ENCODE measurements at regions not wholly inside any gene's neighbourhood (a gene's known extent, or its start where the extent isn't known, plus 50 kb on each side); places are given as distances from the start of the nearest gene placed in this dataset.

DNA sequence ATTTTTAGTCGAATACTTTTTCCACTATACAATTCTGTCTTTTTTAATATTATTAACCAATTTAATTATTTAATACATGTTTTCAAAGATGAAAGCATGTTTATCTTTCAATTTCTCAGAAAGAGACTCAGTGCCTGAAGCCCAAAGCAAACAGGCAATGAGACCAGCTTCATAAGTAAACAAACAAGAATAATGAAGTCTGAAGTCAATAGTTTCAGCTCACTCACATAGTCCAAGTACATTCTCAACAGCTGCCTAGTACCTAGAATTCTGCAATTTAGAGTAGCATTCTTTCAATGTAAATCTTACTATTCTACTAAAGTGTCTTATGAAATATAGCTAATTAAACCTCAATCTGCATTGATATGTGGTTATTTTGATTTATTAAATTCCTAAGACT is 626.5 kb upstream of the NRSN1 start:
- H3K4me3 ChIP-seq (ENCODE audit: low read length in 3 of 3), result no peak overlapping the region
- H3K36me3 ChIP-seq (ENCODE audit: control insufficient read depth in 3 of 3, insufficient read depth in 3 of 3, low read length in 3 of 3), result no peaks in the 10 kb centered on the region
- no peaks in the 10 kb centered on the region for H3K4me1 ChIP-seq (ENCODE audit: control insufficient read depth in 3 of 3, insufficient read depth in 3 of 3, low read length in 3 of 3)
- H3K9me3 ChIP-seq (ENCODE audit: control insufficient read depth in 3 of 3, low read length in 3 of 3), result no peaks in the 10 kb centered on the region
- no peak overlapping the region for H3K27ac ChIP-seq (ENCODE audit: low read depth, low read length)
- no peaks in the 10 kb centered on the region for H3K27me3 ChIP-seq (ENCODE audit: control insufficient read depth in 3 of 3, insufficient read depth in 3 of 3, low read length in 3 of 3)
- no peak overlapping the region for H3K9ac ChIP-seq (ENCODE audit: low read depth in 1 of 3, low read length in 3 of 3)

DNA sequence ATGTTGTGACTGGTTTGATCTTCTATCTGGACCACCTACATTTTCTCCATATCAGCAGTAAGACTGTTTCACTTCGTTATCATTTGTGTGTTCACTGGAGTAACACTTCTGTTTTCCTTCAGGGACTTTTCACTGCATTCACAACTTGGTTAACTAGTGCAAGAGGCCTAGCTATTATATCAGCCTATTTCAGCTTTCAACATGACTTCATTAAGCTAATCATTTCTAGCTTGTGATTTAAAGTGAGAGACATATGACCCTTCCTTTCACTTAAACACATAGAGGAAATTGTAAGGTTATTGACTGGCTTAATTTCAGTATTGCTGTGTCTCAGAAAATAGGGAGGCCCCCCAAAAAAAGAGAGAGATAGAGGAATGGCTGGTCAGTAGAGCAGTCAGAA is 622.8 kb upstream of the NRSN1 start:
- Histone ChIP-seq H3K9me3 (ENCODE audit: control insufficient read depth in 3 of 3, low read length in 3 of 3) (no peaks in the 10 kb centered on the region), H3K4me3 (ENCODE audit: low read length in 3 of 3) (no peak overlapping the region), H3K36me3 (ENCODE audit: control insufficient read depth in 3 of 3, insufficient read depth in 3 of 3, low read length in 3 of 3) (no peaks in the 10 kb centered on the region), H3K27ac (ENCODE audit: low read depth, low read length) (no peak overlapping the region), H3K9ac (ENCODE audit: low read depth in 1 of 3, low read length in 3 of 3) (no peak overlapping the region), H3K4me1 (ENCODE audit: control insufficient read depth in 3 of 3, insufficient read depth in 3 of 3, low read length in 3 of 3) (no peaks in the 10 kb centered on the region), H3K27me3 (ENCODE audit: control insufficient read depth in 3 of 3, insufficient read depth in 3 of 3, low read length in 3 of 3) (no peaks in the 10 kb centered on the region)

DNA sequence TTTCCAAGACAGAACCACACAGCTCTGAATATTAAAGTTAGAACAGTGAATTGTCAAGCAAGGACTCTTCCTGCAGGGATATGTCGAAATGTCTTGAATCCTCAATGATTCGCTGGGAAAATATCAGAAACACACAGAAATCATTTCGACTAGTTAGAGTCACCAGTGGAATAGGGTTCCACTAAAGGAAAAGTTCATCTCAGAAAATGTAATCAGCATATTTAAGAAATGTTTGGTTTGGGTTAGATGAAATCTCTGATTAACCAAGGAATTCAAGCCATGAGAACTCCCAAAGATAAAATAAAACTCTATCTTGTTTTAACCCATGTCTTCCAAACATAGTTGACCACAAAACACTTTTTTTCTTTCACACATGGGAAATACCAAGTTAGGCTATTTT is 621.0 kb upstream of the NRSN1 start:
- Histone ChIP-seq H3K9me3 (ENCODE audit: control insufficient read depth in 3 of 3, low read length in 3 of 3) (no peaks in the 10 kb centered on the region), H3K27ac (ENCODE audit: low read depth, low read length) (no peak overlapping the region), H3K36me3 (ENCODE audit: control insufficient read depth in 3 of 3, insufficient read depth in 3 of 3, low read length in 3 of 3) (no peaks in the 10 kb centered on the region), H3K4me1 (ENCODE audit: control insufficient read depth in 3 of 3, insufficient read depth in 3 of 3, low read length in 3 of 3) (no peaks in the 10 kb centered on the region), H3K27me3 (ENCODE audit: control insufficient read depth in 3 of 3, insufficient read depth in 3 of 3, low read length in 3 of 3) (no peaks in the 10 kb centered on the region), H3K9ac (ENCODE audit: low read depth in 1 of 3, low read length in 3 of 3) (no peak overlapping the region), H3K4me3 (ENCODE audit: low read length in 3 of 3) (no peak overlapping the region)

DNA sequence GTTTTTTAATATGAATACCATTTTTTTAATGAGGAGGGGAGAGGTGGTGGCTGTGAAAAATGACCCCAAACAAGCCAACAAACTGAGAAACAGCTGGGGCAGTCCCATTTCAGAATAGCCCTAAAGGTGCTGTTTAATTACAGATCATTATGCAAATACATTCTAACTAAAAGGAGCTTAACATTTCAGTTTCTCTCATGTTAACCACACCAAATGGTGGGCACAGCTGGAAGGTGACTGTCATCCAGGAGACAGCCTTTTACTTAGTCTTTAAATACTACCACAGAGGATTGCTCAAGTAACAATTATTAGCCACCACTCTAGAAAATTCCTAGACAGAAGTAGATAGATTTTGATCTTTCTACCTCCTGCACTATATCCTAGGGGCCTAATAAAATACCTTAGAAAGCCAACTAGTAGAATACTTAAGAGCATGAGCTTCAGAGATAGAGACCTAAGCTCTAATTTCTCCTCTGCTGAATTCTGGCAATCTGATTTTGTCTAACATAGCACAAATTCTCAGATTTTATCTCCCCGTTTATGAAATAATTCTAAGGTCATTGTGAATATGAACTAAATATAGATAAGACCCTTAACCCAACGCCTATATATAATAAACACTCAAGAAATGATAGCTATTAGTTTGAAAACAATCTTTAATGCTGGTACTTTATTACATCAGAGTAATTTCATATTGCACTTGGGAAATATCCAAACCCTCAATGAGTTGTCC is 615.1 kb upstream of the NRSN1 start:
- no peaks in the 10 kb centered on the region for H3K36me3 ChIP-seq (ENCODE audit: control insufficient read depth in 3 of 3, insufficient read depth in 3 of 3, low read length in 3 of 3)
- no peaks in the 10 kb centered on the region for H3K27me3 ChIP-seq (ENCODE audit: control insufficient read depth in 3 of 3, insufficient read depth in 3 of 3, low read length in 3 of 3)
- H3K4me3 ChIP-seq (ENCODE audit: low read length in 3 of 3), result no peak overlapping the region
- H3K27ac ChIP-seq (ENCODE audit: low read depth, low read length), result no peak overlapping the region
- no peaks in the 10 kb centered on the region for H3K4me1 ChIP-seq (ENCODE audit: control insufficient read depth in 3 of 3, insufficient read depth in 3 of 3, low read length in 3 of 3)
- no peak overlapping the region for H3K9ac ChIP-seq (ENCODE audit: low read depth in 1 of 3, low read length in 3 of 3)
- H3K9me3 ChIP-seq (ENCODE audit: control insufficient read depth in 3 of 3, low read length in 3 of 3), result no peaks in the 10 kb centered on the region

DNA sequence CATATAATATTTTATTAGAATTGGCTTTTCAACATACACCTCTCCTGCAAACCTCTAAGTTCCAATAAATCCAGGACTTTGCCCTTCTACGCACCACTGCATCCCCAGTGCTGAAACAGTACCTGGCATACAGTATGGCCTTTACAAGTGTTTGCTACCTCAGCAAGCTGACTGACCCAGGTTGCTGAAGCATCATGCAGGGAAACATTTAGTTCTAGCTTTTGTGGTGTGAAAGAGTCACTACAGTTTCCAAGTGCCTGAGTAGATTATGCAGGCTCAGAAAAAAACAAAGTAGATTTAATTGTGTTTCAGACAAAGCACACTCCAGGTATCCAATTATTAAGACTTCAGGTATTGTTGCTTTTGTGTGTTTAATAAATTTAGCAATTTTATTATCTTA is 614.2 kb upstream of the NRSN1 start:
- no peak overlapping the region for H3K9ac ChIP-seq (ENCODE audit: low read depth in 1 of 3, low read length in 3 of 3)
- no peaks in the 10 kb centered on the region for H3K4me1 ChIP-seq (ENCODE audit: control insufficient read depth in 3 of 3, insufficient read depth in 3 of 3, low read length in 3 of 3)
- no peaks in the 10 kb centered on the region for H3K9me3 ChIP-seq (ENCODE audit: control insufficient read depth in 3 of 3, low read length in 3 of 3)
- H3K27ac ChIP-seq (ENCODE audit: low read depth, low read length), result no peak overlapping the region
- no peaks in the 10 kb centered on the region for H3K27me3 ChIP-seq (ENCODE audit: control insufficient read depth in 3 of 3, insufficient read depth in 3 of 3, low read length in 3 of 3)
- no peaks in the 10 kb centered on the region for H3K36me3 ChIP-seq (ENCODE audit: control insufficient read depth in 3 of 3, insufficient read depth in 3 of 3, low read length in 3 of 3)
- H3K4me3 ChIP-seq (ENCODE audit: low read length in 3 of 3), result no peak overlapping the region

DNA sequence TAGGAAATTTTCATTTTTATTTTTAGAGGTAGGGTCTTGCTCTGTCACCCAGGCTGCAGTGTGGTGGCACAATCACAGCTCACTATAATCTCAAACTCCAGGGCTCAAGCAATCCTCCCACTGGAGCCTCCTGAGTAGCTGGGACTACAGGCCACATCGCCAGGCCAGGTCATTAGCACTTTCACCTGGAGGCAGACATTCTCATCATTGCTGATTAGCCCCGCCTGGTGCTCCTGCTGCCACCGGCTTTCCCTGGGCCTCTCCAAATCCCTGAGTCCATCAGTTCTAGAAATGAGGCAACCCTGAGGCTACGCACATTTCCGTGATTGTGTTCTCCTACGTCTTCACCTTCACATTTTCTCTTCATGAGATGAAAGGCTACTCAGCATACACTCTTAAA is 607.7 kb upstream of the NRSN1 start:
- Histone ChIP-seq H3K4me1 (ENCODE audit: control insufficient read depth in 3 of 3, insufficient read depth in 3 of 3, low read length in 3 of 3) (no peaks in the 10 kb centered on the region), H3K9me3 (ENCODE audit: control insufficient read depth in 3 of 3, low read length in 3 of 3) (no peaks in the 10 kb centered on the region), H3K4me3 (ENCODE audit: low read length in 3 of 3) (no peak overlapping the region), H3K9ac (ENCODE audit: low read depth in 1 of 3, low read length in 3 of 3) (no peak overlapping the region), H3K27me3 (ENCODE audit: control insufficient read depth in 3 of 3, insufficient read depth in 3 of 3, low read length in 3 of 3) (no peaks in the 10 kb centered on the region), H3K27ac (ENCODE audit: low read depth, low read length) (no peak overlapping the region), H3K36me3 (ENCODE audit: control insufficient read depth in 3 of 3, insufficient read depth in 3 of 3, low read length in 3 of 3) (no peaks in the 10 kb centered on the region)

DNA sequence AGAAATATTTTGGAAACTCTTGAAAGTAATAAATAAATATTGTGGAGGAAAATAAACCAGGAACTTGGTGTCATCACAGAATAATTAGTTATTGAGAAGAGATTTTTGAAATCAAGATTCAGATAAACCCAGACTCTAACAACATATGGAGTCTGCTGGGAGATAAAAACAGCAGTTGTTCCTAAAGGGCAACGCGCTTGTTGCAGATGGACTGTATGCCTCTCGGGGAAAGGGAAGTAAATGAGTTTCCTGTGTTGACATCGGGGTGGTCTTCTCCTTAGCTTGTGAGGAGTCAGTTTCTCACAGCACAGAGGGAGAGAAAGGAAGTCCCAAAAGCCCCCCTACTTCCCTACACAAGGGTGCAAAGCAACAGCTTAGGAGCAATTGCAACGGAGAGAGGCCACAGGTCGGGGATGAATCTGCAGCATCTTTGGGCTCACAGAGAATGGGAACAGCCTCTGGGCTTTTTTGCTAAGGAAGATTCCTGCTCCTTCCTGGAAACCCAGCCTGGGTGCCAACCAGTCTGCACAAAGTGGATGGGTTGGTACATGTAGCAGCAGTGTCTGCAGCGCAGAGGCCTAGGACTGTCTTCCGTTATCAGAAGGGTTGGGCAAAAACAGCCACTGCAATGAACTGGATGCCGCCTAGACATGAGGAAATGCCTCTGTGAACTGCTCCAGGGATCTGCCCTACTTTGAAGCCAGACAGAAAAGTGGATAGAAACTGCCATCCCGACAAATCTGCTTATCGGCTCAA is 603.0 kb upstream of the NRSN1 start:
- no peak overlapping the region for H3K27ac ChIP-seq (ENCODE audit: low read depth, low read length)
- H3K4me1 ChIP-seq (ENCODE audit: control insufficient read depth in 3 of 3, insufficient read depth in 3 of 3, low read length in 3 of 3), result no peaks in the 10 kb centered on the region
- H3K9me3 ChIP-seq (ENCODE audit: control insufficient read depth in 3 of 3, low read length in 3 of 3), result no peaks in the 10 kb centered on the region
- H3K27me3 ChIP-seq (ENCODE audit: control insufficient read depth in 3 of 3, insufficient read depth in 3 of 3, low read length in 3 of 3), result no peaks in the 10 kb centered on the region
- H3K9ac ChIP-seq (ENCODE audit: low read depth in 1 of 3, low read length in 3 of 3), result no peak overlapping the region
- H3K36me3 ChIP-seq (ENCODE audit: control insufficient read depth in 3 of 3, insufficient read depth in 3 of 3, low read length in 3 of 3), result no peaks in the 10 kb centered on the region
- H3K4me3 ChIP-seq (ENCODE audit: low read length in 3 of 3), result no peak overlapping the region

DNA sequence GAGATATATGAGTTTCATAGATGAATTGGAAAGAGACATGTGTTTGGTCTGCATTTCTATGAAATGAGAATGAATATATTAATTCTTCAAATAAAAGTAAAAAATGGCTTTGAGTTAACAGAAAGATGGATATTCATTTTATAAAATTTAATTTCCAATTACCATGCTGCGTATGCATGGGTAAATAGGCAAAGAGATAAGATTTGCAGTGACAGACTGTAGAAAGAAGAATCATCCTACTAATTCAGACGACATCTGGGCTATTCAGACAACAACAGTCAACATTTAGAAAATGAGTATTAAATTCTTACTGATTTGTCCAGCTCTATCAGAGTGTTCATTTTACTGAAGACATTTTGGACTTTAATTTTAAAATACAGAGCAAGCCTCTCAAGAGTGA is 602.2 kb upstream of the NRSN1 start:
- Histone ChIP-seq H3K9ac (ENCODE audit: low read depth in 1 of 3, low read length in 3 of 3) (no peak overlapping the region), H3K4me1 (ENCODE audit: control insufficient read depth in 3 of 3, insufficient read depth in 3 of 3, low read length in 3 of 3) (no peaks in the 10 kb centered on the region), H3K27ac (ENCODE audit: low read depth, low read length) (no peak overlapping the region), H3K9me3 (ENCODE audit: control insufficient read depth in 3 of 3, low read length in 3 of 3) (no peaks in the 10 kb centered on the region), H3K27me3 (ENCODE audit: control insufficient read depth in 3 of 3, insufficient read depth in 3 of 3, low read length in 3 of 3) (no peaks in the 10 kb centered on the region), H3K36me3 (ENCODE audit: control insufficient read depth in 3 of 3, insufficient read depth in 3 of 3, low read length in 3 of 3) (no peaks in the 10 kb centered on the region), H3K4me3 (ENCODE audit: low read length in 3 of 3) (no peak overlapping the region)

DNA sequence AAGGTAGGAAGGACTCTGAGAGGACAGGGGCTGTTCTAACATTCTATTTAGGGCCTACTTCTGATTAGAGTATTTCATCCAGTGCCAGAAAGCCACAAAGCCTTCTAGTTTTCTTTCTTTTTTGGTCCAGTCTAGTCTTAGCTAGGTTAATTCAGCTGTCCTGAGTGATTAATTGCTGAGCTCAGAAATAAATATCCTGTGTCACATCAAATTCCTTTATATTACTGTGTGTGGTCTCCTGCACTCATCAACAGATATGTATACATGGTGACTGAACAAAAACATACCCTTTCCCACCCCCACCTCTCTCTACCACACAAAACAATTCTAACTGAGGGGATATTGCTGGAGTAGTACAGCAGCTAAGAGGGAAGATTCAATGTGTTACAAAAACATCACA is 601.5 kb upstream of the NRSN1 start:
- Histone ChIP-seq H3K9me3 (ENCODE audit: control insufficient read depth in 3 of 3, low read length in 3 of 3) (no peaks in the 10 kb centered on the region), H3K4me3 (ENCODE audit: low read length in 3 of 3) (no peak overlapping the region), H3K4me1 (ENCODE audit: control insufficient read depth in 3 of 3, insufficient read depth in 3 of 3, low read length in 3 of 3) (no peaks in the 10 kb centered on the region), H3K9ac (ENCODE audit: low read depth in 1 of 3, low read length in 3 of 3) (no peak overlapping the region), H3K27ac (ENCODE audit: low read depth, low read length) (no peak overlapping the region), H3K36me3 (ENCODE audit: control insufficient read depth in 3 of 3, insufficient read depth in 3 of 3, low read length in 3 of 3) (no peaks in the 10 kb centered on the region), H3K27me3 (ENCODE audit: control insufficient read depth in 3 of 3, insufficient read depth in 3 of 3, low read length in 3 of 3) (no peaks in the 10 kb centered on the region)

DNA sequence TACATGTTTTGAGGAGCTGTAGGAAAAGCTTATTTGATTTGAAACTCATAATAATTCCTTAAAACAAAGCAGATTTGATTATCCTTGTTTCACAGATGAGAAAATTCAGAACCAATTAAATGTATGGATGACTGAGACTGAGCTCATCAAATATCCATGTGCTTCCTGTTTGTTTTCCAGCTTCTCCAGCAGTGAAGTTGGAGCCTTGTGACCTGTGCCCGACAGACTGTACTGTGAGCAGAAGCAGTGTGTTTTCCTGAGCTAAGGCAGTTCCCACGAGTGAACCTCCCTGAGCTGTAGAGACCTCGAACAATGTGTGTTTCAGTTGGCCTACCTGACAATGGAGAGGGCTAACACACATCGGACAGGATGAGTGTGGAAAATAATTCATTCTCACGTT is 599.5 kb upstream of the NRSN1 start:
- H3K27me3 ChIP-seq (ENCODE audit: control insufficient read depth in 3 of 3, insufficient read depth in 3 of 3, low read length in 3 of 3), result no peaks in the 10 kb centered on the region

More for the DNA sequence above, 599.5 kb upstream of the NRSN1 start:
- H3K36me3 ChIP-seq (ENCODE audit: control insufficient read depth in 3 of 3, insufficient read depth in 3 of 3, low read length in 3 of 3), result no peaks in the 10 kb centered on the region
- H3K9ac ChIP-seq (ENCODE audit: low read depth in 1 of 3, low read length in 3 of 3), result no peak overlapping the region
- no peak overlapping the region for H3K27ac ChIP-seq (ENCODE audit: low read depth, low read length)
- H3K4me1 ChIP-seq (ENCODE audit: control insufficient read depth in 3 of 3, insufficient read depth in 3 of 3, low read length in 3 of 3), result no peaks in the 10 kb centered on the region
- no peaks in the 10 kb centered on the region for H3K9me3 ChIP-seq (ENCODE audit: control insufficient read depth in 3 of 3, low read length in 3 of 3)
- no peak overlapping the region for H3K4me3 ChIP-seq (ENCODE audit: low read length in 3 of 3)
